IMR-90 (cell line): ENCODE measurements at regions not wholly inside any gene's neighbourhood (a gene's known extent, or its start where the extent isn't known, plus 50 kb on each side); places are given as distances from the start of the nearest gene placed in this dataset.

ENCODE experiments used
- ATAC-seq: fragments of 200-7000 bp; cut with Tn5 transposase; 2 replicates; pipeline ENCODE4 v1.9.1; 2020; ENCODE audit warnings: low read depth, mild to moderate bottlenecking, moderate library complexity
- BruUV-seq: library from RNA; stranded (reverse); fragments of 400-500 nt; replicated peaks from 2 replicates; lab custom pipeline; 2021; lab: Mats Ljungman, UMichigan
- CTCF ChIA-PET: fragments of 300-600 bp; formaldehyde crosslinking; extraction: SDS; loops from one replicate; lab custom pipeline; 2021; ENCODE audit warnings: antibody characterized with exemption; lab: Yijun Ruan, JAX
- POLR2A ChIA-PET: fragments of 300-600 bp; sonication (Branson Sonifier 250); formaldehyde crosslinking; loops from one replicate; lab custom pipeline; 2022; ENCODE audit warnings: antibody characterized with exemption; ENCODE audit not compliant: unreplicated experiment; lab: Charles Lee
- DNase-seq: peaks from one replicate; pipeline ENCODE4 v3.0.0; 2013
- H2AFZ ChIP-seq: replicated peaks from 2 replicates; pipeline ENCODE3; 2013; ENCODE audit warnings: low read length, mild to moderate bottlenecking; ENCODE audit not compliant: poor library complexity
- H2AK5ac ChIP-seq: 2 replicates; pipeline ENCODE4 v1.6.1; 2013; ENCODE audit warnings: low read depth, low read length, inconsistent platforms
- H2AK9ac ChIP-seq: replicated peaks from 2 replicates; pipeline ENCODE3; 2013; ENCODE audit warnings: mild to moderate bottlenecking, low read depth, low read length, moderate library complexity; ENCODE audit not compliant: poor library complexity
- H2BK120ac ChIP-seq: 2 replicates; pipeline ENCODE4 v1.6.1; 2013; ENCODE audit warnings: low read depth, low read length, inconsistent platforms
- H2BK15ac ChIP-seq: 3 replicates; pipeline ENCODE4 v1.6.1; 2013; ENCODE audit warnings: low read depth, low read length, inconsistent platforms
- H2BK20ac ChIP-seq: 2 replicates; pipeline ENCODE4 v1.6.1; 2013; ENCODE audit warnings: low read depth, mild to moderate bottlenecking, inconsistent platforms, low read length, moderate library complexity
- H2BK5ac ChIP-seq: 2 replicates; pipeline ENCODE4 v1.6.1; 2013; ENCODE audit warnings: mild to moderate bottlenecking, low read depth, low read length, inconsistent platforms; ENCODE audit not compliant: poor library complexity, severe bottlenecking
- H3K14ac ChIP-seq: replicated peaks from 2 replicates; pipeline ENCODE4 v1.6.1; 2013; ENCODE audit warnings: low read depth, low read length, inconsistent platforms
- H3K18ac ChIP-seq: 2 replicates; pipeline ENCODE4 v1.6.1; 2013; ENCODE audit warnings: low read depth, low read length, control low read depth
- H3K23ac ChIP-seq: 2 replicates; pipeline ENCODE4 v1.6.1; 2013; ENCODE audit warnings: low read depth, low read length, inconsistent platforms
- H3K27ac ChIP-seq: 2 replicates; pipeline ENCODE4 v1.5.1; 2013; ENCODE audit warnings: mild to moderate bottlenecking, control low read depth, low read length; ENCODE audit not compliant: insufficient read depth
- H3K27me3 ChIP-seq: 2 replicates; pipeline ENCODE4 v1.6.1; 2013; ENCODE audit warnings: low read length; ENCODE audit not compliant: control insufficient read depth, insufficient read depth
- H3K36me3 ChIP-seq: 2 replicates; pipeline ENCODE4 v1.6.1; 2013; ENCODE audit warnings: low read length, mixed read lengths; ENCODE audit not compliant: control insufficient read depth, insufficient read depth
- H3K4ac ChIP-seq: 2 replicates; pipeline ENCODE4 v1.6.1; 2013; ENCODE audit warnings: low read depth, low read length, inconsistent platforms
- H3K4me1 ChIP-seq: 2 replicates; pipeline ENCODE4 v1.6.1; 2013; ENCODE audit warnings: low read length, mixed read lengths; ENCODE audit not compliant: control insufficient read depth, insufficient read depth
- H3K4me2 ChIP-seq: 2 replicates; pipeline ENCODE4 v1.6.1; 2013; ENCODE audit warnings: low read depth, mild to moderate bottlenecking, control low read depth, low read length, moderate library complexity
- H3K4me3 ChIP-seq: 2 replicates; pipeline ENCODE4 v1.5.1; 2013; ENCODE audit warnings: low read depth, mild to moderate bottlenecking, control low read depth, low read length, moderate library complexity; ENCODE audit not compliant: insufficient read depth
- H3K56ac ChIP-seq: 2 replicates; pipeline ENCODE4 v1.6.1; 2013; ENCODE audit warnings: low read length, inconsistent platforms; ENCODE audit not compliant: insufficient read depth; ENCODE audit errors: extremely low read depth
- H3K79me1 ChIP-seq, 2 experiments: 2 replicates each; pipeline ENCODE4 v1.6.1; 2013; ENCODE audit warnings: low read length in 2 of 2, inconsistent platforms in 1 of 2, low read depth in 1 of 2
- H3K9ac ChIP-seq: 2 replicates; pipeline ENCODE4 v1.6.1; 2013; ENCODE audit warnings: low read depth, low read length, control low read depth
- H3K9me1 ChIP-seq: 2 replicates; pipeline ENCODE4 v1.6.1; 2013; ENCODE audit warnings: low read length, inconsistent platforms; ENCODE audit not compliant: insufficient read depth
- H3K9me3 ChIP-seq: 2 replicates; pipeline ENCODE4 v1.6.1; 2013; ENCODE audit warnings: low read length; ENCODE audit not compliant: control insufficient read depth, insufficient read depth
- H4K20me1 ChIP-seq: 2 replicates; pipeline ENCODE4 v1.6.1; 2013; ENCODE audit warnings: low read length, inconsistent platforms; ENCODE audit not compliant: insufficient read depth
- H4K5ac ChIP-seq: 2 replicates; pipeline ENCODE4 v1.6.1; 2013; ENCODE audit warnings: mild to moderate bottlenecking, low read depth, low read length, control low read depth
- H4K8ac ChIP-seq, 2 experiments: 2 replicates each; pipeline ENCODE4 v1.6.1; 2013; ENCODE audit warnings: low read depth in 2 of 2, low read length in 2 of 2, control low read depth in 1 of 2, inconsistent platforms in 1 of 2
- H4K91ac ChIP-seq: 2 replicates; pipeline ENCODE4 v1.6.1; 2013; ENCODE audit warnings: low read depth, low read length, inconsistent platforms; ENCODE audit not compliant: insufficient read depth
- BHLHE40 ChIP-seq: fragments of 150-350 bp; IDR thresholded peaks from 2 replicates; pipeline ENCODE4 v1.6.1; 2016; ENCODE audit warnings: mild to moderate bottlenecking, low read depth, low read length
- CEBPB ChIP-seq: IDR thresholded peaks from 2 replicates; pipeline ENCODE4 v1.6.1; 2012; ENCODE audit warnings: low read depth, low read length, improper control_type of control experiment
- CHD1 ChIP-seq: IDR thresholded peaks from 2 replicates; pipeline ENCODE4 v1.6.1; 2012; ENCODE audit warnings: low read depth, low read length, improper control_type of control experiment
- ELK1 ChIP-seq: fragments of 150-350 bp; IDR thresholded peaks from 2 replicates; pipeline ENCODE4 v1.6.1; 2016; ENCODE audit warnings: low read depth, mild to moderate bottlenecking, low read length, moderate library complexity, borderline replicate concordance
- FOS ChIP-seq: fragments of 150-350 bp; IDR thresholded peaks from 2 replicates; pipeline ENCODE4 v1.6.1; 2016; ENCODE audit warnings: low read depth, low read length
- MAFK ChIP-seq: IDR thresholded peaks from 2 replicates; pipeline ENCODE4 v1.6.1; 2012; ENCODE audit warnings: low read depth, low read length, improper control_type of control experiment
- MAZ ChIP-seq: IDR thresholded peaks from 2 replicates; pipeline ENCODE4 v1.6.1; 2012; ENCODE audit warnings: low read depth, mild to moderate bottlenecking, low read length, improper control_type of control experiment, moderate library complexity, borderline replicate concordance
- MXI1 ChIP-seq: IDR thresholded peaks from 2 replicates; pipeline ENCODE4 v1.6.1; 2012; ENCODE audit warnings: low read depth, mild to moderate bottlenecking, low read length, moderate library complexity, borderline replicate concordance
- NFE2L2 ChIP-seq: fragments of 150-350 bp; IDR thresholded peaks from 2 replicates; pipeline ENCODE4 v1.6.1; 2016; ENCODE audit warnings: low read depth, mild to moderate bottlenecking, low read length
- POLR2A ChIP-seq: IDR thresholded peaks from 2 replicates; pipeline ENCODE4 v1.6.1; 2012; ENCODE audit warnings: mild to moderate bottlenecking, low read depth, low read length
- RAD21 ChIP-seq: IDR thresholded peaks from 2 replicates; pipeline ENCODE4 v1.6.1; 2012; ENCODE audit warnings: low read length, improper control_type of control experiment
- RCOR1 ChIP-seq: IDR thresholded peaks from 2 replicates; pipeline ENCODE4 v1.6.1; 2012; ENCODE audit warnings: mild to moderate bottlenecking, low read length, improper control_type of control experiment; ENCODE audit not compliant: insufficient replicate concordance
- RFX5 ChIP-seq: IDR thresholded peaks from 2 replicates; pipeline ENCODE4 v1.8.0; 2012; ENCODE audit warnings: low read depth, mild to moderate bottlenecking, low read length, moderate library complexity
- SMC3 ChIP-seq: fragments of 150-350 bp; IDR thresholded peaks from 2 replicates; pipeline ENCODE4 v1.6.1; 2016; ENCODE audit warnings: low read depth, mild to moderate bottlenecking, antibody characterized with exemption, low read length, moderate library complexity
- USF2 ChIP-seq: fragments of 150-350 bp; IDR thresholded peaks from 2 replicates; pipeline ENCODE4 v1.6.1; 2017; ENCODE audit warnings: mild to moderate bottlenecking, antibody characterized with exemption, low read length, low read depth
- WGBS, 2 experiments: methylation state at CpG; one replicate each; pipeline versions ENCODE4 v1.1.5 to v1.1.7; 2013; ENCODE audit warnings: missing lambda C conversion rate in 2 of 2; ENCODE audit not compliant: insufficient read length in 1 of 2; ENCODE audit errors: extremely low coverage in 2 of 2; 5-methylcytosine and 5-hydroxymethylcytosine counted together
- dilution Hi-C: fragments of 300-500 bp; cut with HindIII; formaldehyde crosslinking; loops from one replicate; pipeline ENCODE4 v1.14.3; 2018; ENCODE audit warnings: low sequenced_read_pairs; ENCODE audit not compliant: unreplicated experiment
- in situ Hi-C: fragments of 300-500 bp; cut with MboI; formaldehyde crosslinking; loops from 3 replicates; pipeline ENCODE4 v1.14.3; 2019; ENCODE audit warnings: low sequenced_read_pairs, inconsistent platforms, mixed read lengths
- intact Hi-C: fragments of 100-400 bp; cut with micrococcal nuclease; formaldehyde crosslinking; loops from 2 replicates; pipeline ENCODE4 v1.10.0; 2022
- TF ChIP-seq, protein P1 (sequence below): conservative IDR thresholded peaks from 2 replicates; pipeline ENCODE4 v1.5.1; 2012; ENCODE audit warnings: mild to moderate bottlenecking, low read depth, low read length, improper control_type of control experiment

GRCh38 chr15:77839456-77839855, 206.7 kb upstream of the LINGO1 start:
- H3K23ac ChIP-seq, result no peak overlapping the region
- H2AFZ ChIP-seq, result no peak overlapping the region
- in situ Hi-C loops (no loop called here), intact Hi-C loops (no loop called here), dilution Hi-C loops (no loop called here)
- no TSS peak for BruUV-seq
- no peak overlapping the region for H2BK5ac ChIP-seq
- no peaks in the 10 kb centered on the region for H3K9me1 ChIP-seq
- H3K36me3 ChIP-seq, result no peaks in the 10 kb centered on the region
- H2AK5ac ChIP-seq, result no peak overlapping the region
- TF ChIP-seq NFE2L2 (no peak), USF2 (no peak), SMC3 (no peak), BHLHE40 (no peak), MAFK (no peak), CEBPB (no peak), RAD21 (no peak), FOS (no peak), POLR2A (no peak), MXI1 (no peak), RFX5 (no peak), ELK1 (no peak), MAZ (no peak), RCOR1 (no peak), CHD1 (no peak)
- TF ChIP-seq, protein P1, sequence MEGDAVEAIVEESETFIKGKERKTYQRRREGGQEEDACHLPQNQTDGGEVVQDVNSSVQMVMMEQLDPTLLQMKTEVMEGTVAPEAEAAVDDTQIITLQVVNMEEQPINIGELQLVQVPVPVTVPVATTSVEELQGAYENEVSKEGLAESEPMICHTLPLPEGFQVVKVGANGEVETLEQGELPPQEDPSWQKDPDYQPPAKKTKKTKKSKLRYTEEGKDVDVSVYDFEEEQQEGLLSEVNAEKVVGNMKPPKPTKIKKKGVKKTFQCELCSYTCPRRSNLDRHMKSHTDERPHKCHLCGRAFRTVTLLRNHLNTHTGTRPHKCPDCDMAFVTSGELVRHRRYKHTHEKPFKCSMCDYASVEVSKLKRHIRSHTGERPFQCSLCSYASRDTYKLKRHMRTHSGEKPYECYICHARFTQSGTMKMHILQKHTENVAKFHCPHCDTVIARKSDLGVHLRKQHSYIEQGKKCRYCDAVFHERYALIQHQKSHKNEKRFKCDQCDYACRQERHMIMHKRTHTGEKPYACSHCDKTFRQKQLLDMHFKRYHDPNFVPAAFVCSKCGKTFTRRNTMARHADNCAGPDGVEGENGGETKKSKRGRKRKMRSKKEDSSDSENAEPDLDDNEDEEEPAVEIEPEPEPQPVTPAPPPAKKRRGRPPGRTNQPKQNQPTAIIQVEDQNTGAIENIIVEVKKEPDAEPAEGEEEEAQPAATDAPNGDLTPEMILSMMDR, result no peak
- H3K56ac ChIP-seq, result no peak overlapping the region
- no peaks in the 10 kb centered on the region for H4K20me1 ChIP-seq
- CTCF ChIA-PET, result no interaction called here
- no peak overlapping the region for H3K4ac ChIP-seq
- H2BK15ac ChIP-seq, result no peak overlapping the region
- no peak overlapping the region for H3K4me3 ChIP-seq
- H3K4me2 ChIP-seq, result no peak overlapping the region
- no peak overlapping the region for H4K91ac ChIP-seq
- DNase-seq (no peak), ATAC-seq (no peak)
- H3K79me1 ChIP-seq, result no peaks in the 10 kb centered on the region
- no peak overlapping the region for H3K18ac ChIP-seq
- no peak overlapping the region for H4K8ac ChIP-seq
- H2BK20ac ChIP-seq, result no peak overlapping the region
- H3K14ac ChIP-seq, result no peak overlapping the region
- 0 out of 2 replicates have a peak, but pooled peaks cover 3% of the 10 kb centered on the region for H3K4me1 ChIP-seq
- H3K27me3 ChIP-seq, result peaks cover 57% of the 10 kb centered on the region
- no CpG with 5 or more reads among the region's 8 CpGs for WGBS, 2 experiments
- H2AK9ac ChIP-seq, result no peak overlapping the region
- H3K9ac ChIP-seq, result no peak overlapping the region
- no peak overlapping the region for H4K5ac ChIP-seq
- no peak overlapping the region for H2BK120ac ChIP-seq
- no peak overlapping the region for H3K27ac ChIP-seq
- H3K9me3 ChIP-seq, result no peaks in the 10 kb centered on the region
- POLR2A ChIA-PET, result no interaction called here
